ENCODE measurements at regions not wholly inside any gene's neighbourhood (a gene's known extent, or its start where the extent isn't known, plus 50 kb on each side); places are given as distances from the start of the nearest gene placed in this dataset.

DNA sequence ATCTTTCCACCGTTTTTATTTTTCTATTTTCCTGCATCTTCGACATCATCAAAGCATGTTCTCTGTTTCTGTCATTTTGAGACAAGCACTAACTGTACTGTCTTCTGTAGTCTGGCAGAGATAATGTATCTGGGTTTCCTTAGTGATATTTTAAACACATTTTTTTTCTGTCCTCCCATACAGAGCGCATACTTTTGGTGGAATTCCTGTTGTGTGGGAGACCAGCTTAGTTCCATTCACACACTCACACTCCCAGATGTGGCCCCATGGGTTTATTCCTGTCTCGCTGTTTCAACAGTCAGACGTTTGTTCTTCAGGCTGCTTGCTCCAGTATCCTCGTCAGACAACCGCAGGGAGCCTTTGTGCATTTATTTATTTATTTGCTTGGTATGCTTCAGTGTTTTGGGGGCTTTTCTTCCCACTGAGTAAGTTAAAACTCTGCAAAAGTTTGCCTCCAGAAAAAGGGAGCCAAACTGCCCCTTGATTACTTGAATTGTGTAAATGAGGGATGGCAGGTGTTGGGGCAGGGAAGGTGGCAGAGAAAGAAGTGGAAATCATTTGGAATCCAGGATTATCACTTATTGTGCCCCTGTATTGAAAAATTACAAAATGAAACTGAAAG is 456.8 kb upstream of the KLF6 start:
- TF ChIP-seq POLR2A (IDR thresholded peaks at IDR 0.05; ENCODE audit: extremely low read depth, insufficient read length) (no peak), MYC (IDR thresholded peaks at IDR 0.05; ENCODE audit: low read depth, low read length) (no peak)
- TF ChIP-seq, protein P1, sequence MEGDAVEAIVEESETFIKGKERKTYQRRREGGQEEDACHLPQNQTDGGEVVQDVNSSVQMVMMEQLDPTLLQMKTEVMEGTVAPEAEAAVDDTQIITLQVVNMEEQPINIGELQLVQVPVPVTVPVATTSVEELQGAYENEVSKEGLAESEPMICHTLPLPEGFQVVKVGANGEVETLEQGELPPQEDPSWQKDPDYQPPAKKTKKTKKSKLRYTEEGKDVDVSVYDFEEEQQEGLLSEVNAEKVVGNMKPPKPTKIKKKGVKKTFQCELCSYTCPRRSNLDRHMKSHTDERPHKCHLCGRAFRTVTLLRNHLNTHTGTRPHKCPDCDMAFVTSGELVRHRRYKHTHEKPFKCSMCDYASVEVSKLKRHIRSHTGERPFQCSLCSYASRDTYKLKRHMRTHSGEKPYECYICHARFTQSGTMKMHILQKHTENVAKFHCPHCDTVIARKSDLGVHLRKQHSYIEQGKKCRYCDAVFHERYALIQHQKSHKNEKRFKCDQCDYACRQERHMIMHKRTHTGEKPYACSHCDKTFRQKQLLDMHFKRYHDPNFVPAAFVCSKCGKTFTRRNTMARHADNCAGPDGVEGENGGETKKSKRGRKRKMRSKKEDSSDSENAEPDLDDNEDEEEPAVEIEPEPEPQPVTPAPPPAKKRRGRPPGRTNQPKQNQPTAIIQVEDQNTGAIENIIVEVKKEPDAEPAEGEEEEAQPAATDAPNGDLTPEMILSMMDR (IDR thresholded peaks at IDR 0.05; ENCODE audit: low read depth, low read length), result no peak
- TF ChIP-seq, protein P2, sequence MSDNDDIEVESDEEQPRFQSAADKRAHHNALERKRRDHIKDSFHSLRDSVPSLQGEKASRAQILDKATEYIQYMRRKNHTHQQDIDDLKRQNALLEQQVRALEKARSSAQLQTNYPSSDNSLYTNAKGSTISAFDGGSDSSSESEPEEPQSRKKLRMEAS (IDR thresholded peaks at IDR 0.05; ENCODE audit: low read depth, low read length), result no peak

All from NB4 (cell line).